HL-60 (cell line): ENCODE measurements at regions not wholly inside any gene's neighbourhood (a gene's known extent, or its start where the extent isn't known, plus 50 kb on each side); places are given as distances from the start of the nearest gene placed in this dataset.

Experiments
- GABPA ChIP-seq: IDR thresholded peaks from 2 replicates; pipeline ENCODE4 v1.6.1; 2012; ENCODE audit warnings: low read depth
- POLR2AphosphoS5 ChIP-seq: IDR thresholded peaks from 2 replicates; pipeline ENCODE4 v1.6.1; 2012; ENCODE audit warnings: low read depth
- SPI1 ChIP-seq: IDR thresholded peaks from 2 replicates; pipeline ENCODE4 v1.6.1; 2012; ENCODE audit warnings: low read depth, mild to moderate bottlenecking, borderline replicate concordance
- TF ChIP-seq, protein P1 (sequence below): IDR thresholded peaks from one replicate; pipeline ENCODE4 v1.5.1; 2011; ENCODE audit warnings: low read length, control low read depth, inconsistent platforms; ENCODE audit not compliant: insufficient read depth
- TF ChIP-seq, protein P2 (sequence below): IDR thresholded peaks from 2 replicates; pipeline ENCODE4 v1.6.1; 2012; ENCODE audit warnings: low read depth; ENCODE audit not compliant: insufficient replicate concordance

DNA sequence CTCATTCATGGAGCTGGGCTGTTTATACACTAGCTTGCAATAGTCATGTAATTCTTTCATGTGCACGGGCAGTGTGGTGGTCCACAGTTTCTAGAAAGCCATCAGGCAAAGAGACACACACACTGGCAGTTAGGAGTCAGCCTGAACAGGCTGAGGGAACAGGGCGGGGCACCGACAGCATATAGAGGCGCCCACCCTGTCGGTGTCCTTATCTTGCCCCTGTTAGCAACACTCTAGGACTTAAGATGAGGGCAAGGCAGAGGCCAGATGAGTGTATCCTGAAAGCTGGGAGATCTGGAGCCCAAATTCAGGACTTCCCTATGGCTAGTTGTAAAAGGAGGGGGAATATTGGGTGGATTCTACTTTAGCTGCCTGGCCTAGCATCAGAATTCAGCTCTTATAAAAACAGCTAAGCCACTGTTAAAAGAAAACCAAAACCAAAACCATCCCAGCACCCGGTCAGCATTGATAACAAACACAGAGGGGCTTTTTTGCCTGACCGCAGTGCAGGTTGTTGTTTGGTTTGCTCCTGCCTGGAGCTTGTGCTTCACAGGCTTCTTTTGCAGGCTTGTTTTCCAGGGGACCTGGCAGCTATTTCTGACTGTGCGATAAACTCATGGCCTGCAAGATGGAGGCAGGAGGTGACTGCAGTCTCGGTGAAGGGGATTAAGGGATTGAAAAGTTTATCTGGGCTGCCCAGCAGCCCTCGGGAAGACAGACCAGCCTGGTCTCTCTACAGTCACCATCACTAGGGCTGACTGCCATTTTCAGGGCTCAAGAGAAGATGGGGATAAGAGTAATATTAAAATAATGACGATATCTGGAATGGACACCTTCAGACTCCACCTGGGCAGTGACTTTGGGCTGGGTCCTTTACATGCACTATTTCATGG is 638.9 kb downstream of the MID1IP1 start:
- TF ChIP-seq POLR2AphosphoS5 (no peak), SPI1 (no peak), GABPA (no peak)
- TF ChIP-seq, protein P1, sequence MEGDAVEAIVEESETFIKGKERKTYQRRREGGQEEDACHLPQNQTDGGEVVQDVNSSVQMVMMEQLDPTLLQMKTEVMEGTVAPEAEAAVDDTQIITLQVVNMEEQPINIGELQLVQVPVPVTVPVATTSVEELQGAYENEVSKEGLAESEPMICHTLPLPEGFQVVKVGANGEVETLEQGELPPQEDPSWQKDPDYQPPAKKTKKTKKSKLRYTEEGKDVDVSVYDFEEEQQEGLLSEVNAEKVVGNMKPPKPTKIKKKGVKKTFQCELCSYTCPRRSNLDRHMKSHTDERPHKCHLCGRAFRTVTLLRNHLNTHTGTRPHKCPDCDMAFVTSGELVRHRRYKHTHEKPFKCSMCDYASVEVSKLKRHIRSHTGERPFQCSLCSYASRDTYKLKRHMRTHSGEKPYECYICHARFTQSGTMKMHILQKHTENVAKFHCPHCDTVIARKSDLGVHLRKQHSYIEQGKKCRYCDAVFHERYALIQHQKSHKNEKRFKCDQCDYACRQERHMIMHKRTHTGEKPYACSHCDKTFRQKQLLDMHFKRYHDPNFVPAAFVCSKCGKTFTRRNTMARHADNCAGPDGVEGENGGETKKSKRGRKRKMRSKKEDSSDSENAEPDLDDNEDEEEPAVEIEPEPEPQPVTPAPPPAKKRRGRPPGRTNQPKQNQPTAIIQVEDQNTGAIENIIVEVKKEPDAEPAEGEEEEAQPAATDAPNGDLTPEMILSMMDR: no peak
- TF ChIP-seq, protein P2, sequence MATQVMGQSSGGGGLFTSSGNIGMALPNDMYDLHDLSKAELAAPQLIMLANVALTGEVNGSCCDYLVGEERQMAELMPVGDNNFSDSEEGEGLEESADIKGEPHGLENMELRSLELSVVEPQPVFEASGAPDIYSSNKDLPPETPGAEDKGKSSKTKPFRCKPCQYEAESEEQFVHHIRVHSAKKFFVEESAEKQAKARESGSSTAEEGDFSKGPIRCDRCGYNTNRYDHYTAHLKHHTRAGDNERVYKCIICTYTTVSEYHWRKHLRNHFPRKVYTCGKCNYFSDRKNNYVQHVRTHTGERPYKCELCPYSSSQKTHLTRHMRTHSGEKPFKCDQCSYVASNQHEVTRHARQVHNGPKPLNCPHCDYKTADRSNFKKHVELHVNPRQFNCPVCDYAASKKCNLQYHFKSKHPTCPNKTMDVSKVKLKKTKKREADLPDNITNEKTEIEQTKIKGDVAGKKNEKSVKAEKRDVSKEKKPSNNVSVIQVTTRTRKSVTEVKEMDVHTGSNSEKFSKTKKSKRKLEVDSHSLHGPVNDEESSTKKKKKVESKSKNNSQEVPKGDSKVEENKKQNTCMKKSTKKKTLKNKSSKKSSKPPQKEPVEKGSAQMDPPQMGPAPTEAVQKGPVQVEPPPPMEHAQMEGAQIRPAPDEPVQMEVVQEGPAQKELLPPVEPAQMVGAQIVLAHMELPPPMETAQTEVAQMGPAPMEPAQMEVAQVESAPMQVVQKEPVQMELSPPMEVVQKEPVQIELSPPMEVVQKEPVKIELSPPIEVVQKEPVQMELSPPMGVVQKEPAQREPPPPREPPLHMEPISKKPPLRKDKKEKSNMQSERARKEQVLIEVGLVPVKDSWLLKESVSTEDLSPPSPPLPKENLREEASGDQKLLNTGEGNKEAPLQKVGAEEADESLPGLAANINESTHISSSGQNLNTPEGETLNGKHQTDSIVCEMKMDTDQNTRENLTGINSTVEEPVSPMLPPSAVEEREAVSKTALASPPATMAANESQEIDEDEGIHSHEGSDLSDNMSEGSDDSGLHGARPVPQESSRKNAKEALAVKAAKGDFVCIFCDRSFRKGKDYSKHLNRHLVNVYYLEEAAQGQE: no peak
